IPS DF 4.7 (cell line): ENCODE measurements at regions not wholly inside any gene's neighbourhood (a gene's known extent, or its start where the extent isn't known, plus 50 kb on each side); places are given as distances from the start of the nearest gene placed in this dataset.

Source experiments
- DNase-seq: peaks from one replicate; pipeline ENCODE4 v3.0.0-alpha.2; 2013; ENCODE audit warnings: low spot score; ENCODE audit errors: extremely low read depth

DNA sequence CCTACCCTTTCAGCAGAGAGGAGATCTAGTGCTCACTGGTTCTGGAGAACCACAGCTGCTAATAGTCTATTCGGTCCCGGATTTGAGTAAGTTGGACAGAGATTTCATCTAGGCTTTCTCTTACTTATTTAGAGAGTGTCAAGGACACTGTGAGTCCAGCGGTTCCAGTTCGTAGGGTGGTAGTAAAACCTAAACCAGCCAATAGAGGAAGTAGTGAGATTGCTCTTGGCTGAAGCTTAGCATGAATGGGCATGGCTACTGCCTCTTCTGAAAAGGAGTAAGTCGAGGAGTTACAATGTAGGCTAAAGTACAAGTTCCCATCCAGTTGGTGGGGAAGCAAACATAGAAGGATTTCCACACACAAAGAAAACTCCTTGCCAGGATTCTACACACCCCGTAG is 109.6 kb upstream of the MOCS2 start:
- no peak for DNase-seq

DNA sequence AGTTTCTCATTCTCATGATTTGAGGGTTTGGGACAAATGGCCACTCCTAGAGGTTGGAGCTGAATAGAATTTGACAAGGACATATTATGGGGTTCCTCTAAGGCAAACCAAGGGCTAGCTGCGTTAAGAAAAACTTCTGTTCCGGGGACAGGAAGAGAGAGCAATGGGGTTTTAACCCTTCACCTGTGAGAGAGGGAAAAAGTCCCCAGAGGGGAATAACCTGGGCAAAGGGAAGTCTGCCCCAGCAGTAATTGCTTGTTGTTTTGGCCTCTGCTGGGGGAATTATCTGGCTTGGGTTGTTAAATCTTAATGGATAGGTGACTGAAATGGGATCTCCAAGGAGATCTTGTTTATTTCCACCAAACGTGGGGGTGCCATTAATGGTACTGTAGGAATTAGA is 110.1 kb upstream of the MOCS2 start:
- DNase-seq = no peak

DNA sequence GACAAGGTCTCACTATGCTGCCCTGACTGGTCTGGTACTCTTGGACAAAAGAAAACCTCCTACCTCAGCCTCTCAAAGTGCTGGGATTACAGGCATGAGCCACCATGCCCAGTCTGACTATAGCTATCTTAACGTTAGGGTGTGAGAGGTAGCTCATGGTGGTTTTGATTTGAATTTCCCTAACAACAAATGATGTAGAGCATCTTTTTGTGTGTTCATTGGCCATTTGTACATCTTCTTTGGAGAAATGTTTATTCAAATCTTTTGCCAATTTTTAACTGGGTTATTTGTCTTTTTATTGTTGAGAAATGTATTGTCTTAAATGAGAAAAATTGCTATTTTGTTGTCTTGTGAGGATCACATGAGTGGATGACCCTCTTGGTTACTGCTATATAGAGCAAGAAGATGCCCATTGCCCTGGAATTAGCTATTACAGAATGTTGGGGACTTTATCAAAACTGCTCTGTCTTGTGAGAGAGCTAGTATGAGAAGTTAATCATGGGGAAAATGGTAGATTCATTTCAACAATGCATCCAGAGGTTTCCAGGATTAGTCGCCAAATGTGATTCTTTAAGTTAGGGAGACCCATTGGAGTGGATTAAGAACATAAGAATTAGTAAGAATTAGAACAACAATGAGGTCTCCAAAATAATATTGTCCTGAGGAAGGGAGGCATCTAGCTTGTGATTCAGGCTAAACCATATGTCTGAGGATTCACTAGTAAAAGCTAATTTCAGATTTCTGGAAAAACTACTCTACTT is 124.3 kb upstream of the MOCS2 start:
- DNase-seq = no peak

DNA sequence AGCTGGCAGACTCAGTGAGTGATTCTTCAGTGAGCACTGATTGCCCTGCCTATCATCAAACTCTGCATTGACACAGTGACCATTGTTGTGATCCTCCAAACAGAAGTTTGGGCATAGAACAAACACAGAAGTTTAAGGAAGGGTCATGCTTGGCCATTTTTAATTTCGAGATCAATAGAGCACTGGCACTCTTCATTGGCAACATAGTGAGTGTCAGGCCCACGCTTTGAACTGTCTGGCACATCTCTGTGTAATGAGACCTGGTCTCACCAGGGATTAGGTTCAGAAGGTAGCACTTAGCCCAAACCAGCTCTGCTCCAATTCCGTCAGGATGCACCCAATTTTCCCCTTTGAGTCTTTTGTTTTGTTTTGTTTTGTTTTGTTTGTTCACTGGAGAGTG is 127.1 kb upstream of the MOCS2 start:
- no peak for DNase-seq

DNA sequence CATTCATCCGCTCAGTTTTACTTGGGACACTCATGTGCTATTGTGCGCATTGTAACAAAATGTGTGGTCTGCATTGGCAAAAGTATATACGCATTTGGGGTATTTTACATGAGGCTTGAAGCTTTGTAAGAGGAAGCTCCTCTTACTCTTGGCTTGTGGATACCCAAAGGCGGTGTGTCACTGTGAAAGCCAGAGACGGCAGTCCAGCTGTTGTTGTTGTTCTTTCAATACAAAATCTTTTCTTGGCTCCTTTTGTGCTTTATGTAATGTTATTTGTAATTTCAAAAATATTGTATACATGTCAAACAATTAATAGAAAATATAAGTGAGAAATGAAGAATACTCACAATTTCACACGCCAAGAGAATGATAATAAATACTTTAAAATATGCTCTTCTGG is 128.3 kb upstream of the MOCS2 start:
- DNase-seq = no peak

DNA sequence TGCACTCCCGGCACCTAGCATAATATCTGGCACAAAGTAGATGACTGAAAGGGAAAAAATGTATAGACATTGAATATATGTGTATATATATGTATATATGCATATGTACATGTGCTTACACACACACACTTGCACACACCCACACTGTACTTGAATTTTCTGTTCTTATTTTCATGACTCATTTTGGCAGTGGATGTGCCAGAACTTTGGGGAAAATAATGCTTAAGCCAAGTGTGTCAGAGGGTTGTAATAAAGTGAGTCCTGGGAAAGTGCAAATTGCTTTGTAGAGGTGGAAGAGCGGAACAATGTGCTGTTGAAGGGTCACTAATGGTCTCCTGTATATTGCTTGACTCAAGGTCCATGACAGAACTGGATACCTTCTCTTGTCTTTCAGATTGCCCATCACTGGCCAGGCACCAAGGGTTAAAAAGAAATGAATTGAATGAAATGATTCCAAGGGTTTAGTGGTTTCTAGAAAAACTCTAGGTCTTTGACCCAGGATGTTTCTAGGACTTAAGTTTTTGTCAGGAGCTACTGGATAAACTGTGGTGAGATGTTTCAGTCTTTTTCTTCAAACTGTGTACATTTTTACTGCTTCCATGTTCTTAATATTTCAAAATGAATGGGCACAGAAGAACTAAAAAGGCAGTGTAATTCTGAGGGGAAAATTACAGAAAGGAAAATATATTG is 129.9 kb upstream of the MOCS2 start:
- no peak for DNase-seq

DNA sequence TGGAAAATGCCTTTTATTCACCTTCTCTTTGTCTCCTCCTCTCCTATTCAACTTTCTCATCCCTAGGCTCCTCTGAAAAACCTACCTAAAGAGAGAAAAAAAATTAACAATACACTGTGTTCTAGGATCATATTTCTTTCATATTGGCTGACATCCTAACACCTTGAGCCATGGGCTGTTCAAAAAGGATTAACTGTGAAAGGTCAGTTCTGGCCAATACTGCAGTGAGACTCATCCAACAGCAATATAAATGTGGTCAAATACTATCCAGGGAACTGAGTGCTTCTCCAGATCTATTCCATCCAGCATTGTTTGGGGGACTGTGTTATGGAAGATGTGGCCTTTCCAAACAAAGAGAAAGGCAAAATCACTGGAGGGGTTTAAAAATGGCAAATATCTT is 131.1 kb upstream of the MOCS2 start:
- DNase-seq = no peak

DNA sequence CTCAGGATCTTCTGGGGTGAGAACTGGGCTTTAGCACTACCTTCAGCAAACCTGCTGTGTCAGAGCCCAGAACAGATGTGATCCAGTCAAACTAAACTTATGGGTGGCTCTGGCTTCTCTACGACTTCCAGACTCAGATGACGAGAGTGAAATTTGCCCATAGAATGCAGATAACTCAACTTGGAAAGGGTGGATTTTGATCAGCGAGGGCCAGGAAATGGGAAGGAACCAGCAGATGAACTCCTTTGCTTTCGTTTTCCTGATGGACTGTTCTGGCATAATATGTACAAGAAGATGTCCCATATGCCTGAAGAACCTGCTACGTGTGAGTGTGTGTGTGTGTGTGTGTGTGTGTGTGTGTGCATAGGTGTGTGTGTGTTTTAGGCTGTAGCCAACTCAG is 132.0 kb upstream of the MOCS2 start:
- DNase-seq = no peak

DNA sequence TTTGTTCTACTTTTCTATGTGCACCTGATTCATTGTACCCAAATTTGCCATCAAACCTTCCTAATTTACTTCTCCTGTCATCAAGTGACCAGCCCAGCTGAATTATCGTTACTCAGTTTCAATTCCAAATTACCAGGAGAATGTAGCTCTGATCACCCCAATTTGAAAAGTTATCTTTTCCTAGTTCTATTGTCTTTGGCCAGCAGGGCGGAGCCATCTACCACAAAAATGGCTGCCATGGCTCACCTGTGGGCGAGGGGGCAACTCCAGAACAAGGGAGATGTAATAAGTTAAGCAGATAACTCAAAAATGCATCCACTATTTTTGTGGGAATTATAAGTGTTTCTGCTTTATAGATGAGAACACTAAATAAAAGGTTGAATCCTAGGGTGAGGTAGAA is 133.8 kb upstream of the MOCS2 start:
- no peak for DNase-seq

DNA sequence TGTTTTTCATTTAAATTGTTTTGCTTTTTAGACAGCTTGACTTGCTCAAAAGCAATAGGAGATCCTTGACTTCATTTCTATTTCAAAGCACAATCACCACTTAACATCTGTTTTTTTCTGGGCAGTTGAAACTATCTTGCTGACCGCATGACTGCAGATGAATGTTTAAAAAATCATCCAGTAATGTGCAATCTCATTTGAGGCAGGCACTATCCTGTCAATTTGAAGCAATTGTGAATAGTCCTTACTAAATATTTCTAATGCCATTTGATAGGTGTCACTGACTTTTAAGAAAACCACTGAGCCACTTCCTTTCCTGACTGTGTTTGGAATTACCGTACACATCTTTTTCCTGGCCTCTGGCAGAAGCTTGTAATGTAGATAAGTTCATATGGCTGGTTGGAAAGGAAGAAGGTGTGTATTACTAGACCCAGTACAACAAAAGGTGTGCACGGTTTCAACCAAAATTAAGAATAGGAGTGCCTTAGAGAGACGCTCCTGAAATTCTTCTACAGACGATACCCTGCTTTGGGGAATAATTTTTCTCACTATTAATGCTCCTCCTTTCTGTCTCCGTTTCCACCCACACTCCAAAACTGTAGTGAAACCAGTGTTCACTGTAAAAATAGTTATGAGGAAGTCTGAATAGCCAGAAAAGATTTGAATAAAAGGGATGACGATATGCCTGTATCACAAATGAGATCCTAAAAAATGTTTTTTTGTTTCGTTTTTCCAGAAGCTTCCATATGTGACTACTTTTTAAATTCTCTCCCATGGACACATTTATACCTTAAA is 136.7 kb upstream of the MOCS2 start:
- no peak for DNase-seq

DNA sequence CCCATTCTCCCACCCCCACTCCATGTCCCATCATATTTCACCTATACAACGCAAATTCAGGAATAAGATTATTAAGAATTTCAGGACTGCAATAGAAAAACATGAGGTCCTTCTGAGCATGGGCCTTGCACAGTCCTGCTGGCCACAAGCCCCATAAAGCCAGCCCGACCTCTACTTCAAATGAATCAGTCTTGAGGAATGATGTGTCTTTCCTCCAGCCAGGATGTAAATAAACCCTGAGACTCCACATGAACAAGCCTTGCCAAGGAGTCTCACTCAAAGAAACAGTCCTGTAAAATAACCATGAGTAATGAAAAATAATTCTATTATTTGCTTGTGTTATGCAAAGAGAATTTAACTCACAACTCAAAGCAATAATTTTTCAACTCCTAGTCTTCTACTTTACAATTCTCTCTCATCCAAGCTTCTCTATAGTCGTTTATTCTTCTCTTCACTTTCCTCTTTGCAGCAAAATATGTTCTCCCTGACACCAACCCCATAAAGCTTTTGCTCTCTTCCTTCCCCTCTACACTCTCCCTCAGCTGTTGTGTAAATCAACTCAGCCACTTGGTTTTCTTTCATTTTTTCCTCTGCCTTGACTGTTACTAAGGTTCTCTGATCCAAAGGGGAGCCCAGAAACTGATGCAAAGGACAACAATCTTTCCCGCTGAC is 140.1 kb upstream of the MOCS2 start:
- no peak for DNase-seq

DNA sequence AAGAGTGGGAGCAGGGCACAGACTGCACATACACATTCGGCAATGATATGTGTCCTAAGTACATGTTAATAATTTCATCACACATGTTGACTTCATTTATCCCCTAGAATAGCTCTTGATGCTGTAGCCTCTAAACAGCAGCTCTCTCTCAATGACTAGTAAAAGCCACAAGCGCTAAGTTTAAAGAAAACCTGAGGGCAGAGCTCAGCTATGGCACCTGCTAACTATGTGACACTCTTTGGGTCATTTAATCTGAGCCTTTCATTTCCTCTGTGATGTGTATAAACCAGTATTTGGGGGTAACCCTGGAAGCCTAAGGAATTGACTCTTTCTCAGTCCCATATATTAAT is 140.6 kb upstream of the MOCS2 start:
- DNase-seq = no peak

DNA sequence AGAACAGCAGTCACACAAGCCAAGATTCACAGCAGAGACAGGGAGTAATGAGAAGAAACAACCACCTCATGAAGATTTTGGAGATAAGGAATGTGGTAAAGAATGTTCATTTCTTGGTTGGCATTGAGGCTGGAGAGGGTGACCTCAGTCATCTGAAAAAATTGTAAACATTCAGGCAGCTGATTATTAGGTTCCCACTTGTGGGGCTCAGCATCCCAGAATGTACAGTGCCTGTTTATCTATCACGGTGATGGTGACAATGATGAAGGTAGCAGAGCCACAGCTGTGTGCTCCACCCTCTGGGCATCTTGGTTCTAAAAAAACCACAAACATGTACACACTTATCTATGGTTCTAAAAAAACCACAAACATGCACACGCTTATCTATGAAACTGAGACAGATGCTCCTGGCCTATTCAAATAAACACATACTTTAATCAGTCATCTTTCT is 143.9 kb upstream of the MOCS2 start:
- no peak for DNase-seq

DNA sequence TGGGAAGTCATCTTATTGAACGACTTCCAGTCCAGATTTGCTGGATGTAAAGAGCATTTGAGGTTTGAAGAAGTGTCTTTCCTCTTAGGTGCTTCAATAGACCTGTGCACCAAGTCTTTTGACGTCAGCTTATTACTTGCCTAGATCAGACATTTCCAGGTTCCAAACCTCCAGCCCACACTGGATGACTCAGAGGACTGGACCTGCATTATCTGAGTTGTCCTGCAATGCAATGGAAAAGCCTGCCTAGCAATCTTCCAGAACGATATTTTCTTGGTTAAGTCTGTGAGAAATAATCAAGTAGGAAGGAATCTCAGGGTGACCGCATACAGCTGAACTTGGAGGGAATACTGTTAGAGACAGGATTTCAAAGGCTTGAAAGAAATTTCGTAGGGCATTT is 147.2 kb upstream of the MOCS2 start:
- no peak for DNase-seq

DNA sequence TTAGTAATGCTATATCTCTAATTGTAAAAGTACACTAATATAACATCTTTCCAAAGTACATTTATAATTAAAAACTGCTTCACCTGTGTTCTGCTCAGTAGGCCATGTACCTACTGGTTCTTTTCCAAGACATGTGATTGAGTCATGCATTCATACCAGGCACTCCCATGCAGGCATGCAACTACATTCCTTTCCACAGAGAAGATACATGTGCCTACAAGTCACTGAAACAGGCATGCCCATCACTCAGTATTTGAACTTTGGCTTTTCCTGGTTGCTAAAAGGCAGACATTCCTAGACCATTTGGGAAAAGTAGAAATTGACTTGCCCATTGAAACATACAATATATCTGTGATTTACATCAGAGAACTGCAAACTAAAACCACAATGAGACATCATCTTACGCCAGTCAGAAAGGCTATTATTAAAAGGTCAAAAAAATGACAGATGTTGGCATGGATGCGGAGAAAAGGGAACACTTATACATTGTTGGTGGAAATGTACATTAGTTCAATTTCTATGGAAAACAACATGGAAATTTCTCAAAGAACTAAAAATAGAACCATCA is 148.3 kb upstream of the MOCS2 start:
- DNase-seq = no peak

DNA sequence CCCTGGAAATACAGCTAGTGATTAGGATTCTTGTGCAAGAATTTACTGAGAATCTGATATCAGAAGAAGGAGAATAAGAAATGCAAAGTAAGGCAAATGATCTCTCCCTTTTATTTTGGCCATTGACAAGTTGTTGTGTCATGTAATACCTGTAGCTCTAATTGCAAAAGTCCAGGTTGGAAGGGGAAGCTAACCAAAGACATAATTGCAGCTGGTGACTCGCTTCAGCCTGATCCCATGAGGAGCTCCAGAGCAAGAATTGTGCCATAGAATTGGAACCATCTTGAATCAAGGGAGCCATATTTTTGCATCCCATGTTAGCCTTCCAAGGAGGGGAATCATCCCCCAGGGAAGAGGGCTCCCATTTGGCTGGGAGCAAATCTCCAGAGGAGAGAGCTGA is 149.6 kb upstream of the MOCS2 start:
- DNase-seq = no peak

DNA sequence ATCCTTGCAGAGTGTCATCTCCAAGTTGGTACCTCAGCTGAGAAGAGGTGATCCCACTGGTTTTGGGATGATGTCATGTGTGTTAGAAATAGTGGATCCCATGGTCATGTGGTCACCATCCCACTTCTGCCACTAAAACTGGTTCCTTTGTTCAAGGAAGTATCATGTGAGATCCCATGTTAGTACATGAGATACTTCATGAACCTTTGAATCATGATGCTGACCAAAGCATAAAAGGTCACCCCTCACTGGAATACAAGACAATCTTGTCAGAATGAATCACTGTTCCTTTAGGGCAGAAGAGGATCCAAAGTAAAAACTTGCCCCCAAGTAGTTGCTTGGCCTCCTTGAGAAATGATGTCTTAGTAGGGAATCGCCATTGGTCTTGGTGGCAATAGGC is 150.9 kb upstream of the MOCS2 start:
- DNase-seq = no peak

DNA sequence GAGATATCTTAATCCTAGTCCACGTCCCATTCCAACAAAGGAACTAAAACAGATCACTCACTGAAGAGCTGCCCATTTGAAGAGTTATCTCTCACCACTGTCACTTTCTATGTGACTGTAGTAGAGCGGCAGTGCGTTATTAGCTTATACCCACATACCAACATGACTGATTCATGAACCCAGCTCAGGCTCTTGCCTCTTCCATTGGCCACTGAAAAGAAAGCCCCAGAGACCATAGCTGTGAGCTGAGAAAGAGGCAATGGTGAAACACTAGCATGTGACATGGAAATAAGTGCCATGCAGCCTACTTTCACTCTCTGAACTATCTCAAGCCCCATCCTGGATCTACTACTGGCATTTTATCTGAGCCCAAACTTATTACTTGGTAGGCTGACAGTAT is 151.7 kb upstream of the MOCS2 start:
- no peak for DNase-seq

DNA sequence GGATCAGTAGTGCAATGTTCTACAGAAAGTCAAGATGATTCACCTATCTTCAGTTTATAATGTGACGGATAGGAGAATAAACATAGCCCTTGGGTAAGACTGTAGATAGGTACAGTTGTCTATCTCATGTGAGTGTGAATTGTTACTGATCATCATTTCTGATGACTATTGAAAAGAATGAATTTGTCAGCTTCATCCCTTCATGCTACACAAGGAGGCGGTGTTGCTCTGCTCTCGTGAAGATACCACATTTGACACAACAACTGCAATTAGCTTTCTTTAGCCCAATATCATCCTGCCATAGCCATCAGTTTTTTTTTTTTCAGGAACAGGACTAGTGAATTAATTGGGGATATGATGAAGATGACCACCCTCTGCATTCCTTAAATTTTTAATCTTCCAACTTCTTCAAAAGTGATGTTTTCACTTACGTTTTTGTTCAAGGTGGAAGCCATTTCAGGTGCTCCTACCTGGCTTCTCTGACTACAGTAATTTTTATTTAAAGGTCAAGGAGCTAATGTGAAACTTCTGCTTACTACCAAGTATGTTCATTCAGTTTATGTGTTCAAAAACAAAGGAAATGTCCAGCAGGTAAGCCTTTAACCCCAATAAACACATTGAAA is 152.9 kb upstream of the MOCS2 start:
- no peak for DNase-seq

DNA sequence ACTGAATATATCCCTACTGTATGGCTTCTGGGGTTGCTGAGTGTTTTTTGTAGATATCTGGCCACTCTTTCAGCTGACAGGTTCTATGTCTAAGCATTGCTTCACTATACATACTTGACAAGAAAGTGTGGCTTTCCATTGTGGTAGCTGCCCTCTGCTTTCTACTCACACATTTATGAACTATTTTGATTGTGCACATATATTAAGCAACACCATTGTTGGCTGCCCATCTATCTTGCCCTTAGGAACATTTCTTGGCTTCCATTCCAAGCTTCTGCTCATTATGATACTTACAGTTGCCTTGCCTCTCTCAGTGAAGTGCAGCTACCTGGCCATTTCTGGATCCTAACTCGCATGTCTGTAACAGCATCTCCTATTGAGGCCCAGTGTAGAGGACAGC is 153.6 kb upstream of the MOCS2 start:
- DNase-seq = no peak

DNA sequence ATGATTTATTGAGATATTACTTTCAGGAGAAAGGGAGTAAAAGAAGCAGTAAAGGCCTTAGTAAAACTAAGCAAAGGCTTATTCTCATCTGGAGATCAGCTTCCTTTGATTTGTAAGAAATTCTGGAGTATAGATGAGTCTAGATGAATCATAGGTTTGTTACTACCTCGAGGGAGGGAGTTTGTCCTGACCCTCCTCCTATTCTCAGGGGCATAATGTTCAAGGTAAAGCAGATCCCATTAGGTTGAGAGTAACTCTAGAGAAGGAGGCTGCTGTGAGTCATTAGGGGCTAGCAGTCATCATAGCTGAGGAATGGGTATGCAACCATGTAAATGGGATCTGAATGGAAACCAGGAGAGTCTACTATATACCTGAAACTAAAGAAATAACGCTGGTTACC is 155.5 kb upstream of the MOCS2 start:
- DNase-seq = no peak
